Activated CD4-positive, alpha-beta memory T cell treated with anti-CD3 and anti-CD28 coated beads for 36 hours (primary cell): ENCODE measurements at regions not wholly inside any gene's neighbourhood (a gene's known extent, or its start where the extent isn't known, plus 50 kb on each side); places are given as distances from the start of the nearest gene placed in this dataset.
"Not testable (repeated sequence)": the region's sequence is repeated elsewhere in the genome, so short reads cannot be mapped to it uniquely, and the experiment has no call there.

ENCODE experiments used
- CTCF ChIA-PET: fragments of 350-600 bp; sonication (Branson Sonifier 250); formaldehyde crosslinking; loops from one replicate; lab custom pipeline; 2021; ENCODE audit warnings: antibody characterized with exemption, inconsistent platforms; lab: Charles Lee
- POLR2A ChIA-PET: fragments of 350-600 bp; sonication (Branson Sonifier 250); formaldehyde crosslinking; loops from one replicate; lab custom pipeline; 2021; ENCODE audit warnings: antibody characterized with exemption; lab: Charles Lee
- DNase-seq: peaks from one replicate; pipeline ENCODE4 v3.0.0-alpha.2; 2020
- H3K27ac Mint-ChIP-seq: one replicate; pipeline ENCODE4 v1.8.0; 2021; ENCODE audit warnings: mixed read lengths
- H3K27me3 Mint-ChIP-seq: one replicate; pipeline ENCODE4 v1.8.0; 2021; ENCODE audit warnings: mixed read lengths
- H3K36me3 Mint-ChIP-seq: one replicate; pipeline ENCODE4 v1.8.0; 2021; ENCODE audit warnings: mixed read lengths
- H3K4me1 Mint-ChIP-seq: one replicate; pipeline ENCODE4 v1.8.0; 2021; ENCODE audit warnings: low read depth, mixed read lengths
- H3K4me3 Mint-ChIP-seq: one replicate; pipeline ENCODE4 v1.8.0; 2021; ENCODE audit warnings: mild to moderate bottlenecking, mixed read lengths
- H3K9me3 Mint-ChIP-seq: one replicate; pipeline ENCODE4 v1.8.0; 2021; ENCODE audit warnings: mixed read lengths
- intact Hi-C: fragments of 100-400 bp; cut with micrococcal nuclease; formaldehyde crosslinking; loops from one replicate; pipeline ENCODE4 v1.15.1; 2023

DNA sequence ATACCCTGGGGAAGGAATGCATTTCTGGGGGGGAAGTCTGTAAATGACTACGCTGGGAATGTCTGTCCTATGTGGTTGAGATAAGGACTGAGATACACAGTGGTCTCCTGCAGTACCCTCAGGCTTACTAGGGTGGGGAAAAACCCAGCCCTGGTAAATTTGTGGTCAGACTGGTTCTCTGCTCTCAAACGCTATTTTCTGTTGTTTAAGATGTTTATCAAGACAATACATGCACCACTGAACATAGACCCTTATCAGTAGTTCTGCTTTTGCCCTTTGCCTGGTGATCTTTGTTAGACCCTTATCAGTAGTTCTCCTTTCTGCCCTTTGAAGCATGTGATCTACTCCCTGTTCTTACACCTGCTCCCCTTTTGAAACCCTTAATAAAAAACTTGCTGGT is 173.9 kb downstream of the SKIDA1 start:
- POLR2A ChIA-PET, H3K27me3 Mint-ChIP-seq, CTCF ChIA-PET: not testable (repeated sequence)

DNA sequence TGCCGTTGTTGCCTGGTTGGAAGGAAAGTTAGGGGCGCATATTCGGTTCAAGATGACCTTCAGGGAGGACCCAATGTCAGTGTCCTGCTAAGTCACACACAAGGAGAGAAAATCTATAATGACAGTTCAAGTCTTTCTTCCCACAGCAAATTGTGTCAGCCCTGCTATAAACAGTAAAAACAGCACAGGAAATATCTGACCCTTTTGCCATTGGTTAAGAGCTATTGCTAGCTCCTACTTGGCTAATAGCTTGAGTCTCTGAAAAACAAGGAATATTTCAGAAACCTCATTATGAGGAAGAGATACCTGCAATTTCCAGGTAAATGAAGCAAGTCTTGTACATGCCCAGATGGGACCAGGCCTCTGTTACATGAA is 175.6 kb downstream of the SKIDA1 start:
- Mint-ChIP-seq H3K9me3 (peaks cover 2% of the 10 kb centered on the region), H3K36me3 (no peaks in the 10 kb centered on the region), H3K4me1 (no peaks in the 10 kb centered on the region), H3K27ac (no peak overlapping the region), H3K27me3 (peaks cover 2% of the 10 kb centered on the region), H3K4me3 (no peak overlapping the region)
- intact Hi-C loops, result no loop called here
- no peak for DNase-seq
- POLR2A ChIA-PET, result no interaction called here
- CTCF ChIA-PET, result no interaction called here

More for the DNA sequence above, 173.9 kb downstream of the SKIDA1 start:
- H3K4me3 Mint-ChIP-seq, H3K4me1 Mint-ChIP-seq, DNase-seq, H3K9me3 Mint-ChIP-seq, H3K27ac Mint-ChIP-seq, H3K36me3 Mint-ChIP-seq, intact Hi-C loops: not testable (repeated sequence)

DNA sequence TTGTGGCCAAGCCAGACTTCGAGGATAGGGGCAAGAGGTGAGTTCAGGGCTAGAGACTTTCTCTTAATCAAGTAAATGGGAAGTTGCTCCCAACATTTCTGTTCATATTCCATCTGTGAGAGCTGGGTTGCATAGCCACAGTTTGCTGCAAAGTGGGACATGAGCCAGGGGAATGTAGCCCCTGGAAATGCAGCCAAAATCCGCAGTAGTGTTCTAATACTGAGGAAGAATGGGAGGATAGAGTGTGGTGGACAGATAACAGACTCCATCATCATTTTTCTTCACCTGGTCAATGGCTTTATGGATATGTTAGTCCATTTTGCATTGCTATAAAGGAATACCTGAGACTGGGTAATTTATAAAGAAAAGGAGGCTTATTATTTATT is 177.7 kb downstream of the SKIDA1 start:
- no peaks in the 10 kb centered on the region for H3K4me1 Mint-ChIP-seq
- H3K36me3 Mint-ChIP-seq, result no peaks in the 10 kb centered on the region
- H3K4me3 Mint-ChIP-seq, result no peak overlapping the region
- POLR2A ChIA-PET, result no interaction called here
- DNase-seq, result no peak
- H3K9me3 Mint-ChIP-seq, result peaks cover 2% of the 10 kb centered on the region
- peaks cover 2% of the 10 kb centered on the region for H3K27me3 Mint-ChIP-seq
- H3K27ac Mint-ChIP-seq, result no peak overlapping the region
- intact Hi-C loops, result no loop called here
- CTCF ChIA-PET, result no interaction called here

DNA sequence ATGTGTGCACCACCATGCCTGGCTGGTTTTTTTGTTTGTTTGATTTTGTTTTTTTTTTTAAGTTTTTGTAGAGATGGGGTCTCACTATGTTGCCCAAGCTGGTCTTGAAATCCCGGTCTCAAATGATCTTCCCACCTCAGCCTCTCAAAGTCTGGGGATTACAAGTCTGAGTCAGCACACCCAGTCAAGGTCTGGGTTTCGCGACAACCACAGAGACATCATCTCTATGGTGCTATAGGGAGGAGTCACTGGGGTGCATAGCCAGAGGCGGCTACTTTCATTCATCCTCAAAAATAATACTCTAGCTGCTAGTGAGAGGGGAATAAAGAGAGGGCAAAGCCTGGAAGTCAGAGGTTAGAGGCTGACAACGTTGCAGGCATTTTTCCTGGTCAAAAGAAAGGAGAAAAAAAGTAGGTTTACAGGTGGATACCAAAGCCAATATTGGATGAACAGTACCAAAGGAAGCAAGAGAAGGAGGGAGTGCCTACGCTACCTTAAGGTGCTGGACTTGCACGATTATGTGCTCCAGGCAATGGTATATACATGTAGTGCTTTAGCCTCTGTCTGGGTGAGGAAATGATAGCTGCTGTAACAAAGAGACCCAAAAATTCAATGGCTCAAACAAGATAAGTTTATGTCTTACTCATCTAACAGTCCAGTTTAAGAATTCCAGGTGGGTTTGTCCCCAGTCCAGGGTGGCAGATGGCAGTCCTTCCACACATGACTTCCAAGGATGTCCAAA is 178.3 kb downstream of the SKIDA1 start:
- Mint-ChIP-seq H3K27me3 (peaks cover 2% of the 10 kb centered on the region), H3K36me3 (no peaks in the 10 kb centered on the region)

DNA sequence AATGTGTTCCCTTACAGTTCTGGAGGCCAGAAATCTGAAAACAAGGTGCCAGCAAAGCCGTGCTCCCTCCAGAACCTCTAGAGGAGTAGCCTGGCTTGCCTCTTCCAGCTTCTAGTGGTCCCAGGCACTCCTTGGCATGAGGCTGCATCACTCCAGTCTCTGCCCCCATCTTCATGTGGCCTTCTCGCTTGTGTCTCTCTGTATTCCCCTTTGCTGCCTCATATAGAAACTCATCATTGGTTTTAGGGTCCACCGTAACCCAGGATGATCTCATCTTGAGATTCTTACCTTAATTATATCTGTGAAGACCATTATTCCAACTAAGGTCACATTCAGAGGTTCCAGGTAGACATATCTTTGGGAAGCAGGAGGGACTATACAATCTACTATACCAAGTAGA is 182.4 kb downstream of the SKIDA1 start:
- H3K9me3 Mint-ChIP-seq, result no peaks in the 10 kb centered on the region
- ChIA-PET CTCF (no interaction called here), POLR2A (no interaction called here)
- intact Hi-C loops, result no loop called here
- H3K4me1 Mint-ChIP-seq, result no peaks in the 10 kb centered on the region
- no peak for DNase-seq
- no peaks in the 10 kb centered on the region for H3K36me3 Mint-ChIP-seq
- no peak overlapping the region for H3K27ac Mint-ChIP-seq
- peaks cover 10% of the 10 kb centered on the region for H3K27me3 Mint-ChIP-seq
- no peak overlapping the region for H3K4me3 Mint-ChIP-seq

More for the DNA sequence above, 178.3 kb downstream of the SKIDA1 start:
- intact Hi-C loops, result no loop called here
- Mint-ChIP-seq H3K27ac (no peak overlapping the region), H3K4me3 (no peak overlapping the region), H3K4me1 (no peaks in the 10 kb centered on the region), H3K9me3 (peaks cover 2% of the 10 kb centered on the region)
- DNase-seq, result no peak
- CTCF ChIA-PET, result no interaction called here
- POLR2A ChIA-PET, result no interaction called here

DNA sequence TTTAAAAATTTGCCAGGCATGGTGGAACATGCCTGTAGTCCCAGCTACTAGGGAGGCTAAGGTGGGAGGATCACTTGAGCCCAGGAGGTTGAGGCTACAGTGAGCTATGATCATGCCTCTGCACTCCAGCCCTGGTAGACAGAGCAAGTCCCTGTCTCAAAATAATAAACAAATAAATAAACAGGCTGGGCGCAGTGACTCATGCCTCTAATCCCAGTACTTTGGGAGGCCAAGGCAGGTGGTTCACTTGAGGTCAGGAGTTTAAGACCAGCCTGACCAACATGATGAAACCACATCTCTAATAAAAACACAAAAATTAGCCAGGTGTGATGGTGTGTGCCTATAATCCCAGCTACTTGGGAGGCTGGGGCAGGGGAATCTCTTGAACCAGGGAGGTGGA is 183.0 kb downstream of the SKIDA1 start:
- H3K27ac Mint-ChIP-seq, result not testable (repeated sequence)

DNA sequence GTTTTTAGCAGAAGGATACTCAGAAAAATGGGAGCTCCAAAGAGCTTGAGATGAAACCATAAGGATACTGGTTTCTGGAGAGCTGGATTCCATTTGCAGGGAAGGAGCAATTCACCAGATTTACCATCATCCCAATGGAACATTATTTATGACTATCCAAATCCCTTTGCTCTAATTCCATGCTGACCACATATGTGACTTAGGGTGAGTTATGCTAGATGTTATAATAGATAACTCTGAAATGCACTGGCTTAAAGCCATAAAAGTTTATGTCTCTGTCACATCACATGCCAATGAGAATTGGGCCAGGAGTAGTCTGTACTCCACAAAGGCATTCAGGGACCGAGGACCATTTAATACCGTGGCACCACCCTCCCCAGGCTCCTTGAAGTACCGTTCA is 185.2 kb downstream of the SKIDA1 start:
- POLR2A ChIA-PET, result no interaction called here

More for the DNA sequence above, 183.0 kb downstream of the SKIDA1 start:
- H3K9me3 Mint-ChIP-seq, POLR2A ChIA-PET, DNase-seq, H3K4me3 Mint-ChIP-seq, H3K36me3 Mint-ChIP-seq, H3K4me1 Mint-ChIP-seq, intact Hi-C loops: not testable (repeated sequence)
- H3K27me3 Mint-ChIP-seq, result peaks cover 12% of the 10 kb centered on the region
- CTCF ChIA-PET, result interaction anchor here (0.6 kb wide), 1 partner anchor 103 kb away, joined by 3 read pairs; no protein-coding TSS in a partner anchor

DNA sequence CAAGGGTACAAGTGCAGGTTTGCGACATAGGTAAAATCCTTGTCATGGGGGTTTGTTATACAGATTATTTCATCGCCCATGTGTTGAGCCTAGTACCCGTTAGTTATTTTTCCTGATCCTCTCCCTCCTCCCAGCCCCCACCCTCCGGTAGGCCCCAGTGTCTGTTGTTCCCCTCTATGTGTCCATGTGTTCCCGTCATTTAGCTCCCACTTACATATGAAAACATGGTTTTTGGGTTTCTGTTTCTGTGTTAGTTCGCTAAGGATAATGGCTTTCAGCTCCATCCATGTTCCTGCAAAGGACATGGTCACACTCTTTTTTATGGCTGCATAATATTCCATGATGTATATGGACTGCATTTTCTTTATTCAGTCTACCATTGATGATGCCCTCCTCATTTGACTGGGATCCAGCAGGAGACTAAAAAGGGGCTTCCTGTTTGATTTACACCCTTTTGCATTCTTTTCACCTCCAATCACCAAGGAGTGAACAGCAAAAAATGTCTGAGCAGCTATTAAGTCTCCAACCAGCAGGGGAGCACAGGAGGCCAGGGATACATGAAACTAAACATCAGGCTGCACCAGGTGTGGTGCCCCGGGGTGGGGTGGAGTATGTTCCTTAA is 188.2 kb downstream of the SKIDA1 start:
- Mint-ChIP-seq H3K4me3 (no peak overlapping the region), H3K27me3 (peaks cover 12% of the 10 kb centered on the region), H3K27ac (no peak overlapping the region), H3K9me3 (no peaks in the 10 kb centered on the region), H3K4me1 (no peaks in the 10 kb centered on the region), H3K36me3 (no peaks in the 10 kb centered on the region)
- ChIA-PET CTCF (no interaction called here), POLR2A (no interaction called here)
- intact Hi-C loops, result no loop called here
- DNase-seq, result no peak

More for the DNA sequence above, 185.2 kb downstream of the SKIDA1 start:
- H3K4me1 Mint-ChIP-seq, result no peaks in the 10 kb centered on the region
- peaks cover 12% of the 10 kb centered on the region for H3K27me3 Mint-ChIP-seq
- H3K9me3 Mint-ChIP-seq, result no peaks in the 10 kb centered on the region
- intact Hi-C loops, result no loop called here
- no peak overlapping the region for H3K4me3 Mint-ChIP-seq
- CTCF ChIA-PET, result no interaction called here
- DNase-seq, result no peak
- H3K36me3 Mint-ChIP-seq, result no peaks in the 10 kb centered on the region
- no peak overlapping the region for H3K27ac Mint-ChIP-seq

DNA sequence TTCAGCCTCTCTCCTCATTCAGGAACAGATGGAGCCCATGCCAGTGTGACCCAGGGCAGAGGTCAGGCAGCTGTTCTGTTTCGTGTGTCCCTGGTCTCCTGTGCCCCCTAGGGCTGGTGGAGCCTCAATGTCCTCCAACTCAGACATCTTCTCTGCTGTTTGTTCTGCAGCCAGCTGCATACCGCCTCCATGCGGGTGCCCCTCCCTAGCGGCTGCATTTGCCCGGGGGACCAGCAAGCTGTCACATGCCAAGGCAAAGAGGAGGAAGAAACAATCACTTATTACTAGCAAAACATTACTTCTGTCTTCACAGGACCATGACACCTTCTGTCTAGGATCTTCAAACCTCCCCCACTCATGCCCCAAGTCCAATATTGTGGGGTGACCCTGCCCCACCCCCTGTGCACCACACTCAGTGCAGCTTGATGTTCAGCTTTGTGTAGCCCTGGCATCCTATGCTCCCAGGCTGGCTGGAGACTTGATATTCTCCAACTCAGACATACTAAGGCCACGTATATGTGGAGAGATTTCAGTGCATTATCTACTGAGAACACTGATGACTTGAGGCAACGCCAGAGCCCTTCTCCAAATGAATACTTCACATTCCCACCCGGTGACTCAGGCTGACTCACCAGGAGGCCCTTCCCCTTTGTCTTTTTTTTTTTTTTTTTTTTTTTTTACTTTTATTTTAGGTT is 188.9 kb downstream of the SKIDA1 start:
- Mint-ChIP-seq H3K4me3 (no peak overlapping the region), H3K9me3 (no peaks in the 10 kb centered on the region)

DNA sequence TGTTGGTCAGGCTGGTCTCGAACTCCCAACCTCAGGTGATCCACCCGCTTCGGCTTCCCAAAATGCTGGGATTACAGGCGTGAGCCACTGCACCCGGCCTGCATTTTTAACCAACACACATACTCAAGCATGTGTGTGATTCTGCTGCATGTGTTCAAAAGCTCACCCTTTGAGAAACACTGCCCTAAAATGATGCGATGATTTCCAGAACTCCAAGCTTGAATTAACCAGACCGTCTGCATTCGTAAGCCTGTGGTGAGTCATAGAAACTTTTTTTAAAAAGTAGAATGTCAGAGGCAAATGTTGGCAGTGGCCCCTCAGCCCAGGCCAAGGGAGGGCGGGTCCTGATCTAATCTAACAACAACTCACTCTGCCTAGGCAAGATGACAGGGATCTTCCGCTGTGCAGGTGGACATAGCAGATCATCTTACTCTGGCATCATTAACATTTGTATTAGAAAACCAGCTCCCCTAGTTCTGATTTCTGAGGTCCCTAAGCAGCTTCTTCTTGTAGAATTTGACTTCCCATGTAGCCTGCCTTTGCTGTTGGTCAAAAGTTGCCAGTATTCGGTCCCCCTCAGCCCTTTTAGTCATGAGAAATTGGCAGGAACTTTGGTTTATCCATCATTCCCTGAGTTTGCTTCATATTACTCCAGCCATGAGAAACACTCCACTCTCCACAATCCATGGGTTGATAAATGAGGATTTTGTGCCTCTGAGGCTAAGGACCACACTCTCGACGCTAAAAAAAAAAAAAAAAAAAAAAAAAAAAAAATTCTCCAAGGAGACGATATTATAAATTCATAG is 190.4 kb downstream of the SKIDA1 start:
- Mint-ChIP-seq H3K9me3 (no peaks in the 10 kb centered on the region), H3K27me3 (peaks cover 4% of the 10 kb centered on the region), H3K36me3 (no peaks in the 10 kb centered on the region), H3K4me1 (no peaks in the 10 kb centered on the region), H3K4me3 (no peak overlapping the region), H3K27ac (no peak overlapping the region)
- POLR2A ChIA-PET, result no interaction called here
- intact Hi-C loops, result no loop called here
- no peak for DNase-seq
- CTCF ChIA-PET, result no interaction called here

More for the DNA sequence above, 188.9 kb downstream of the SKIDA1 start:
- DNase-seq, result peak; percentile 22
- Mint-ChIP-seq H3K36me3 (no peaks in the 10 kb centered on the region), H3K27me3 (peaks cover 12% of the 10 kb centered on the region), H3K27ac (no peak overlapping the region), H3K4me1 (no peaks in the 10 kb centered on the region)
- POLR2A ChIA-PET, result no interaction called here
- intact Hi-C loops, result no loop called here
- CTCF ChIA-PET, result no interaction called here

DNA sequence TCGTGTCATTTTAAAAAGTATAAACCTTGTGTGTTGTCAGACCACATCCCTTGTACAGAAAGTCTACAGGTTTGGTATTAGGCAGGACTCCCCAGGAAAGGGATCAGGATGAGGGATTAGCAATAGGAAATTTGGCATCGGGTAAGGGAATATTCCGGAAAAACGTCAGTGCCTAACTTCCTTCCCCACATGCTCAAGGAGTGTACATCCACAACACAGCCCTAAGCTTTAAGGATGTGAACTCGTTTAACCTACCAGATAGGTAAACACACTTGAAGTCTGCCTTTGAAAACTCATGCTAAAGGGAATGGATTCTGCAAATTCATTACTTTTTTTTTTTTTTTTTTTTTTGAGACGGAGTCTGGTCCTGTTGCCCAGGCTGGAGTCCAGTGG is 194.9 kb downstream of the SKIDA1 start:
- no peak for DNase-seq
- peaks cover 1% of the 10 kb centered on the region for H3K27me3 Mint-ChIP-seq
- H3K4me1 Mint-ChIP-seq, result no peaks in the 10 kb centered on the region
- no peak overlapping the region for H3K4me3 Mint-ChIP-seq
- H3K27ac Mint-ChIP-seq, result no peak overlapping the region
- H3K9me3 Mint-ChIP-seq, result no peaks in the 10 kb centered on the region
- ChIA-PET POLR2A (no interaction called here), CTCF (no interaction called here)
- intact Hi-C loops, result no loop called here
- no peaks in the 10 kb centered on the region for H3K36me3 Mint-ChIP-seq

DNA sequence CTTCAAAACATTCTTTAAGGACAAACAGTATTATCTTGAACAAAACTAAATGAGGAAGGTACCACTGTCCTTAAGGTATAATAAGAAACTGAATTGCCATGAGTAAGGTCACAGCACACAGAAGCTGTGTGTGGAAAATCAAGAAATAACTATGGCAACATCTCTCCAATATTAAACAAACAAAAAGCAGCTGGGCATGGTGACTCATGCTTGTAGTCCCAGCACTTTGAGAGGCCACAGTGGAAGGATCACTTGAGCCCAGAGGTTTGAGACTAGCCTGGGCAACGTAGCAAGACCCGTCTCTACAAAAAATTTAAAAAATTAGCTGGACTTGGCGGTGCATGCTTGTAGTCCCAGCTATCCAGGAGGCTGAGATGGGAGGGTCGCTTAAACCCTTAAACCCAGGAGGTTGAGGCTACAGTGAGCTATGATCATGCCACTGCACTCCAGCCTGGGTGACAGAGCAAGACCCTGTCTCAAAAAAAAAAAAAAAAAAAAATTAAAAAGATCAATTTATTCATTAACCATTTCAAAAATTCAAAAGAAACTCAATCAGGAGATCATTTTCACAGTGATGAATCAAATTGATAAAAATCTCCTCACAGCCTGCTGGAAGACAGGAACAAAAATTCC is 195.4 kb downstream of the SKIDA1 start:
- Mint-ChIP-seq H3K4me3 (no peak overlapping the region), H3K27me3 (peaks cover 1% of the 10 kb centered on the region), H3K4me1 (no peaks in the 10 kb centered on the region), H3K9me3 (no peaks in the 10 kb centered on the region), H3K27ac (no peak overlapping the region), H3K36me3 (no peaks in the 10 kb centered on the region)
- ChIA-PET CTCF (no interaction called here), POLR2A (no interaction called here)
- intact Hi-C loops, result no loop called here
- DNase-seq, result no peak
